ENCODE measurements at regions not wholly inside any gene's neighbourhood (a gene's known extent, or its start where the extent isn't known, plus 50 kb on each side); places are given as distances from the start of the nearest gene placed in this dataset.

- DNase-seq = no peak
- H3K36me3 ChIP-seq = no peaks in the 10 kb centered on the region
- WGBS, 5 donors = 78 to 89% (median 81%) methylated on average over 12 to 27 of the region's 27 CpGs
- intact Hi-C loops (cut with DNase I; ENCODE audit: low total_unique reads) = no loop called here
- H3K27me3 ChIP-seq (replicated peaks in 1 of 7) = peaks cover 4 to 100% (median 67%) of the 10 kb centered on the region in 7 donors
- H3K4me1 ChIP-seq = peaks cover 7 to 20% (median 19%) of the 10 kb centered on the region in 6 donors
- TF ChIP-seq POLR2AphosphoS5 (IDR thresholded peaks at IDR 0.05) (no peak), CTCF (IDR thresholded peaks at IDR 0.05 in 8 of 11, conservative IDR thresholded peaks at IDR 0.05 in 3 of 11) (no peak), POLR2A (IDR thresholded peaks at IDR 0.05) (no peak)
- no peak overlapping the region for H3K27ac ChIP-seq
- no peaks in the 10 kb centered on the region for H3K9me3 ChIP-seq
- no peak overlapping the region for H3K4me3 ChIP-seq
Measured at GRCh38 chr20:62554898-62555641, 79.3 kb upstream of the GATA5 start.

- intact Hi-C loops (cut with DNase I; ENCODE audit: low total_unique reads) = no loop called here
- H3K9me3 ChIP-seq = no peaks in the 10 kb centered on the region
- 69 to 78% (median 74%) methylated on average over 20 to 29 of the region's 29 CpGs for WGBS, 5 donors
Measured at GRCh38 chr20:62555642-62556420, 80.0 kb upstream of the GATA5 start.

GRCh38 chr20:62557462-62557861 lies 81.7 kb upstream of the GATA5 start:
- Histone ChIP-seq H3K27me3 (replicated peaks in 1 of 7) (peaks cover 0 to 100% (median 60%) of the 10 kb centered on the region in 7 donors), H3K4me3 (no peak overlapping the region), H3K9me3 (no peaks in the 10 kb centered on the region), H3K27ac (no peak overlapping the region), H3K36me3 (no peaks in the 10 kb centered on the region), H3K4me1 (peaks cover 0 to 14% (median 0%) of the 10 kb centered on the region in 6 donors)
- intact Hi-C loops (cut with DNase I; ENCODE audit: low total_unique reads) = no loop called here
- DNase-seq = no peak
- 58 to 78% (median 75%) methylated on average over 10 to 14 of the region's 14 CpGs for WGBS, 5 donors
- TF ChIP-seq CTCF (IDR thresholded peaks at IDR 0.05 in 8 of 11, conservative IDR thresholded peaks at IDR 0.05 in 3 of 11) = no peak
- TF ChIP-seq POLR2A (IDR thresholded peaks at IDR 0.05) = no peak
- TF ChIP-seq POLR2AphosphoS5 (IDR thresholded peaks at IDR 0.05) = no peak

More at GRCh38 chr20:62555642-62556420, 80.0 kb upstream of the GATA5 start:
- Histone ChIP-seq H3K4me1 (peaks cover 5 to 14% (median 11%) of the 10 kb centered on the region in 6 donors), H3K27me3 (replicated peaks in 1 of 7) (peaks cover 4 to 100% (median 62%) of the 10 kb centered on the region in 7 donors), H3K4me3 (no peak overlapping the region), H3K36me3 (no peaks in the 10 kb centered on the region), H3K27ac (no peak overlapping the region)
- TF ChIP-seq POLR2AphosphoS5 (IDR thresholded peaks at IDR 0.05) (peak in 1 of 3 donors; percentile 21), POLR2A (IDR thresholded peaks at IDR 0.05) (no peak)
- DNase-seq = no peak

- TF ChIP-seq POLR2A (IDR thresholded peaks at IDR 0.05) (no peak), CTCF (IDR thresholded peaks at IDR 0.05 in 8 of 11, conservative IDR thresholded peaks at IDR 0.05 in 3 of 11) (no peak), POLR2AphosphoS5 (IDR thresholded peaks at IDR 0.05) (no peak)
- Histone ChIP-seq H3K4me1 (peaks cover 0 to 14% (median 0%) of the 10 kb centered on the region in 6 donors), H3K36me3 (no peaks in the 10 kb centered on the region), H3K27me3 (replicated peaks in 1 of 7) (peaks cover 0 to 100% (median 54%) of the 10 kb centered on the region in 7 donors), H3K27ac (no peak overlapping the region), H3K9me3 (no peaks in the 10 kb centered on the region), H3K4me3 (no peak overlapping the region)
- intact Hi-C loops (cut with DNase I; ENCODE audit: low total_unique reads) = no loop called here
- WGBS, 5 donors = 75 to 91% (median 82%) methylated on average over 11 to 14 of the region's 14 CpGs; no CpG with 5 or more reads in 1 of the 5 donors
- no peak for DNase-seq
Measured at GRCh38 chr20:62557999-62558408, 82.2 kb upstream of the GATA5 start.

Data from spleen (tissue), 11 donors.